DND-41 (cell line): ENCODE measurements at regions not wholly inside any gene's neighbourhood (a gene's known extent, or its start where the extent isn't known, plus 50 kb on each side); places are given as distances from the start of the nearest gene placed in this dataset.

Experiments
- ATAC-seq: fragments of 200-7000 bp; cut with Tn5 transposase; 3 replicates; pipeline ENCODE4 v1.9.1; 2021; ENCODE audit warnings: low read depth; ENCODE audit not compliant: insufficient read depth
- DNase-seq: peaks from one replicate; pipeline ENCODE4 v3.0.0-alpha.2; 2020
- H2AFZ ChIP-seq: 2 replicates; pipeline ENCODE4 v1.6.0; 2012; ENCODE audit warnings: low read depth, low read length
- H3K27ac ChIP-seq: 2 replicates; pipeline ENCODE4 v1.5.1; 2012; ENCODE audit warnings: low read length, inconsistent platforms
- H3K27me3 ChIP-seq: fragments of 200-600 bp; sonication (generic); 2 replicates; pipeline ENCODE4 v1.6.0; 2012; ENCODE audit warnings: low read length, mild to moderate bottlenecking, inconsistent platforms; ENCODE audit not compliant: insufficient read depth, poor library complexity
- H3K36me3 ChIP-seq: 2 replicates; pipeline ENCODE4 v1.5.1; 2012; ENCODE audit warnings: low read length, inconsistent platforms; ENCODE audit not compliant: insufficient read depth
- H3K4me1 ChIP-seq: 2 replicates; pipeline ENCODE4 v1.5.1; 2012; ENCODE audit warnings: mild to moderate bottlenecking, low read length; ENCODE audit not compliant: insufficient read depth
- H3K4me2 ChIP-seq: 2 replicates; pipeline ENCODE4 v1.6.0; 2012; ENCODE audit warnings: mild to moderate bottlenecking, moderate library complexity, low read length, inconsistent platforms; ENCODE audit not compliant: insufficient read depth
- H3K4me3 ChIP-seq, 2 experiments: fragments of 200-600 bp in 1 of 2; shearing (Covaris generic) in 1 of 2; 2 replicates each; pipeline ENCODE4 v1.5.1; 2012 to 2016; ENCODE audit warnings: inconsistent platforms in 2 of 2, low read length in 2 of 2, mild to moderate bottlenecking in 2 of 2, low read depth in 1 of 2, moderate library complexity in 1 of 2
- H3K79me2 ChIP-seq: 2 replicates; pipeline ENCODE4 v1.6.0; 2012; ENCODE audit warnings: low read length, inconsistent platforms; ENCODE audit not compliant: insufficient read depth
- H3K9ac ChIP-seq: 2 replicates; pipeline ENCODE4 v1.6.0; 2012; ENCODE audit warnings: low read depth, mild to moderate bottlenecking, inconsistent platforms, low read length, moderate library complexity
- H3K9me3 ChIP-seq: 2 replicates; pipeline ENCODE4 v1.5.1; 2012; ENCODE audit warnings: low read length, moderate library complexity, mild to moderate bottlenecking, inconsistent platforms; ENCODE audit not compliant: insufficient read depth, severe bottlenecking
- H4K20me1 ChIP-seq: 2 replicates; pipeline ENCODE4 v1.6.0; 2012; ENCODE audit warnings: low read length; ENCODE audit not compliant: insufficient read depth
- EZH2 ChIP-seq: IDR thresholded peaks from 3 replicates; pipeline ENCODE4 v1.6.1; 2012; ENCODE audit warnings: borderline replicate concordance, low read depth, mild to moderate bottlenecking, moderate library complexity, low read length, inconsistent platforms; ENCODE audit not compliant: severe bottlenecking
- TF ChIP-seq, protein P1 (sequence below): IDR thresholded peaks from 2 replicates; pipeline ENCODE4 v1.5.1; 2012; ENCODE audit warnings: borderline replicate concordance, low read length, moderate library complexity, mild to moderate bottlenecking; ENCODE audit not compliant: poor library complexity, severe bottlenecking; ENCODE audit errors: extremely low read depth

DNA sequence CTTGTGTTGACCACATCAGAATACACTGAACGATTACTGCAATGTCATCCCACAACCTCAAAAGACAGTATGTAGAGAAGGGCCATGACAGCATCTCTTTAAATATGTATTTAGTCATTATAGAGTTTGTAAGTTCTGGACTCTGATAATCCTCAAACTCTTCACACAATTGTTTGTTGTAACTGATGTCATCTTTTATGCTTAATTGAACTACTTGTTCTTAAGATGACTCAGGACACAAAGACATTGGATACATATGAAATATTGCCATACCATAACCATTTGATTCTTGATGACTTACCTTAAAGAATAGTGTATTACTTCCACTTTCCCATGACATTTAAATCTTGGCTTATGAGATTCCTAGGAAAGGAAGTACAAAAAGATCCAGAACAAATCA is 347.6 kb downstream of the KLF5 start:
- no peak for TF ChIP-seq EZH2
- TF ChIP-seq, protein P1, sequence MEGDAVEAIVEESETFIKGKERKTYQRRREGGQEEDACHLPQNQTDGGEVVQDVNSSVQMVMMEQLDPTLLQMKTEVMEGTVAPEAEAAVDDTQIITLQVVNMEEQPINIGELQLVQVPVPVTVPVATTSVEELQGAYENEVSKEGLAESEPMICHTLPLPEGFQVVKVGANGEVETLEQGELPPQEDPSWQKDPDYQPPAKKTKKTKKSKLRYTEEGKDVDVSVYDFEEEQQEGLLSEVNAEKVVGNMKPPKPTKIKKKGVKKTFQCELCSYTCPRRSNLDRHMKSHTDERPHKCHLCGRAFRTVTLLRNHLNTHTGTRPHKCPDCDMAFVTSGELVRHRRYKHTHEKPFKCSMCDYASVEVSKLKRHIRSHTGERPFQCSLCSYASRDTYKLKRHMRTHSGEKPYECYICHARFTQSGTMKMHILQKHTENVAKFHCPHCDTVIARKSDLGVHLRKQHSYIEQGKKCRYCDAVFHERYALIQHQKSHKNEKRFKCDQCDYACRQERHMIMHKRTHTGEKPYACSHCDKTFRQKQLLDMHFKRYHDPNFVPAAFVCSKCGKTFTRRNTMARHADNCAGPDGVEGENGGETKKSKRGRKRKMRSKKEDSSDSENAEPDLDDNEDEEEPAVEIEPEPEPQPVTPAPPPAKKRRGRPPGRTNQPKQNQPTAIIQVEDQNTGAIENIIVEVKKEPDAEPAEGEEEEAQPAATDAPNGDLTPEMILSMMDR, result no peak
- Histone ChIP-seq H3K4me3 (no peak overlapping the region), H3K9me3 (no peaks in the 10 kb centered on the region), H2AFZ (no peak overlapping the region), H3K9ac (no peak overlapping the region), H3K4me2 (no peak overlapping the region), H3K79me2 (no peaks in the 10 kb centered on the region), H3K4me1 (no peaks in the 10 kb centered on the region), H3K27ac (no peak overlapping the region), H4K20me1 (no peaks in the 10 kb centered on the region), H3K36me3 (no peaks in the 10 kb centered on the region), H3K27me3 (no peaks in the 10 kb centered on the region)
- ATAC-seq (no peak), DNase-seq (no peak)

DNA sequence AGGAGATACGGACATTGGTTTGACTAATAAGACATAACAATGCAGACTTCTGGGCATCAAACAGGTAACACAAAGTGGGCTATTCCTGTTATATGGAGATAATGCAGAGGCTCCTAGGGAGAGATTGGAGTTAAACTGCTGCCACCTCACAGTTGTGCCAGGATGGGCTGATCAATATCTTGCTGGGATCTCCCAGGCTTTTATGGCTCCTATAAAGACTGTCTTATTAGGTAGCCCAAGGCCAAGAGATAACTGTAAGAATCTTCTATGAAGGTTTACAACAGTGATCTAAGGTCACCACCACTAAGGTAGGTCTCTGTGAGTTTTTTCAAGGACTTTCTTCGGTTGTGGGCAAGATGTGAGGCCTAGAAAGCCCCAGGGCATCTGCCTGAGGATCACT is 345.8 kb downstream of the KLF5 start:
- Histone ChIP-seq H3K79me2 (no peaks in the 10 kb centered on the region), H3K9me3 (no peaks in the 10 kb centered on the region), H3K4me3 (no peak overlapping the region), H3K9ac (no peak overlapping the region), H3K27ac (no peak overlapping the region), H2AFZ (no peak overlapping the region), H3K4me1 (no peaks in the 10 kb centered on the region), H3K4me2 (no peak overlapping the region), H3K36me3 (no peaks in the 10 kb centered on the region), H4K20me1 (no peaks in the 10 kb centered on the region), H3K27me3 (no peaks in the 10 kb centered on the region)
- DNase-seq, result no peak
- ATAC-seq, result no peak
- TF ChIP-seq EZH2, result no peak
- TF ChIP-seq, protein P1, result no peak

DNA sequence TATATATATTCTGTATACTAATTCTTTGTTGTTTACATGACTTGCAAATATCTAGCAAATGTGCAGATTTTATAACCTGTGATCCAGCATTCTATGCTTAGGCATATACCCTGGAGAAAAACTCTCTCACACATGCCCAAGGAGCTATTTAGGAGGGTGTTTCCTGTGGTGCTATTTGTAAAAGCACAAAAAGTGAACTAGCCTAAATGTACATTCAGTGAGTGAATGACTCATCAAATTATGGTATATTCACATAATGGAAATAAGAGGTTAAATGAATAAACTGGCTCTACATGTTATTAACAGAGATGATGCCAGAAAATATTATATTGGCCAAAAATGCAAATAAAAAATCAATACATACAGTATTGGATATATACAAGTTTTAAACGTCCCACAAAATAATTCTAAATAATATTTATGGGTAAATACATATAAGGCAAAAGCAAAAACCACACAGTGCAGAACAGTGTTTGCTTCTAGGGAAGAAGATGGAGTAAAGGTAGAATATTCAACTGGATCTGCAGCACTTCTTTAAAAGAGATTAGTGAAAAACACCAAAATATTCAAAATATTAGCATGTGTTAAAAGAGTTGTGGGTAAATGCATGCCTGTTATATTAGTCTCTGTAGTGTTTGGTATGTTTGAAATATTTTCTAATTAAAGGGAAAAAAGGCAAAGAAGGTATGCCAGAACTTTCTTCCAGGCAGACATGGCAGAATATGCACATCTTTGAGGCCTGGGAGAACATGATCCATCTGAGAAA is 344.7 kb downstream of the KLF5 start:
- Histone ChIP-seq H4K20me1 (no peaks in the 10 kb centered on the region), H3K27ac (no peak overlapping the region), H2AFZ (no peak overlapping the region), H3K36me3 (no peaks in the 10 kb centered on the region), H3K79me2 (no peaks in the 10 kb centered on the region), H3K4me1 (no peaks in the 10 kb centered on the region), H3K27me3 (no peaks in the 10 kb centered on the region), H3K4me3 (no peak overlapping the region), H3K9ac (no peak overlapping the region), H3K9me3 (no peaks in the 10 kb centered on the region), H3K4me2 (no peak overlapping the region)
- ATAC-seq, result no peak
- TF ChIP-seq, protein P1, result no peak
- no peak for DNase-seq
